GM12878 (cell line): ENCODE measurements at regions not wholly inside any gene's neighbourhood (a gene's known extent, or its start where the extent isn't known, plus 50 kb on each side); places are given as distances from the start of the nearest gene placed in this dataset.

Source experiments
- ATAC-seq: fragments of 200-7000 bp; cut with Tn5 transposase; 3 replicates; pipeline ENCODE4 v1.9.1; 2020; ENCODE audit warnings: mild to moderate bottlenecking, moderate library complexity
- BruUV-seq: library from RNA; stranded (reverse); fragments of 400-500 nt; replicated peaks from 2 replicates; lab custom pipeline; 2021; lab: Mats Ljungman, UMichigan
- CTCF ChIA-PET: fragments of 300-600 bp; sonication (Branson Sonifier 250); formaldehyde crosslinking; extraction: SDS; loops from one replicate; lab custom pipeline; 2021; ENCODE audit warnings: inconsistent platforms; lab: Yijun Ruan, JAX
- POLR2A ChIA-PET: fragments of 350-600 bp; formaldehyde crosslinking; extraction: SDS; loops from one replicate; lab custom pipeline; 2021; ENCODE audit warnings: inconsistent platforms; lab: Charles Lee
- RAD21 ChIA-PET: fragments of 300-600 bp; sonication (Branson Sonifier 250); formaldehyde crosslinking; loops from one replicate; lab custom pipeline; 2023; ENCODE audit warnings: antibody characterized with exemption; ENCODE audit not compliant: unreplicated experiment; lab: Charles Lee
- SMC1A ChIA-PET: fragments of 300-600 bp; sonication (Branson Sonifier 250); formaldehyde crosslinking; loops from one replicate; lab custom pipeline; 2023; ENCODE audit not compliant: unreplicated experiment, uncharacterized antibody; lab: Charles Lee
- DNase-seq: peaks from one replicate; pipeline ENCODE4 v3.0.0-alpha.2; 2011; ENCODE audit warnings: low read depth, low spot score
- FAIRE-seq: peaks from 3 replicates; lab custom pipeline; 2011; peaks lifted over from hg19 to GRCh38; lab: Jason Lieb, UNC
- H2AFZ ChIP-seq: 2 replicates; pipeline ENCODE4 v1.6.0; 2011; ENCODE audit warnings: low read depth, low read length, control low read depth; ENCODE audit not compliant: control insufficient read depth
- H3K27ac ChIP-seq: 2 replicates; pipeline ENCODE4 v1.5.1; 2011; ENCODE audit warnings: control low read depth; ENCODE audit not compliant: control insufficient read depth, insufficient read depth
- H3K27me3 ChIP-seq, 2 experiments: replicated peaks in 1 of 2; 2 replicates each; pipeline versions ENCODE4 v1.6.0 to v1.6.1; 2011; ENCODE audit warnings: low read length in 1 of 2; ENCODE audit not compliant: control insufficient read depth in 2 of 2, insufficient read depth in 2 of 2
- H3K36me3 ChIP-seq, 2 experiments: 2 replicates each; pipeline ENCODE4 v1.5.1; 2011; ENCODE audit warnings: low read length in 1 of 2; ENCODE audit not compliant: control insufficient read depth in 2 of 2, insufficient read depth in 2 of 2
- H3K4me1 ChIP-seq: 2 replicates; pipeline ENCODE4 v1.6.1; 2011; ENCODE audit warnings: mild to moderate bottlenecking, low read length, moderate library complexity, mixed read lengths; ENCODE audit not compliant: control insufficient read depth, insufficient read depth
- H3K4me2 ChIP-seq: 2 replicates; pipeline ENCODE4 v1.6.0; 2011; ENCODE audit warnings: control low read depth; ENCODE audit not compliant: control insufficient read depth, insufficient read depth
- H3K4me3 ChIP-seq: fragments of 200-600 bp; sonication (generic); 2 replicates; pipeline ENCODE4 v1.5.1; 2016
- H3K79me2 ChIP-seq: 2 replicates; pipeline ENCODE4 v1.6.0; 2011; ENCODE audit warnings: low read length; ENCODE audit not compliant: control insufficient read depth, insufficient read depth
- H3K9ac ChIP-seq: 2 replicates; pipeline ENCODE4 v1.8.0; 2011; ENCODE audit warnings: low read length, control low read depth, mixed read lengths; ENCODE audit not compliant: control insufficient read depth, insufficient read depth
- H3K9me3 ChIP-seq: replicated peaks from 3 replicates; pipeline ENCODE4 v1.5.1; 2011; ENCODE audit warnings: mild to moderate bottlenecking, low read length; ENCODE audit not compliant: control insufficient read depth, insufficient read depth
- H4K20me1 ChIP-seq: 2 replicates; pipeline ENCODE4 v1.6.0; 2011; ENCODE audit not compliant: control insufficient read depth, insufficient read depth
- EED ChIP-seq: sonication (generic); IDR thresholded peaks from 2 replicates; pipeline ENCODE4 v1.6.1; 2016; ENCODE audit warnings: antibody characterized with exemption, low read depth
- EP300 ChIP-seq, 2 experiments: fragments of 150-350 bp in 1 of 2; IDR thresholded peaks; 2 replicates each; pipeline ENCODE4 v1.6.1; 2011 to 2012; ENCODE audit warnings: low read depth in 2 of 2, low read length in 2 of 2, borderline replicate concordance in 1 of 2, improper control_type of control experiment in 1 of 2, inconsistent platforms in 1 of 2; ENCODE audit not compliant: control insufficient read depth in 1 of 2
- IKZF1 ChIP-seq: fragments of 450-650 bp; conservative IDR thresholded peaks from 2 replicates; pipeline ENCODE4 v1.6.1; 2017; ENCODE audit warnings: antibody characterized with exemption, mild to moderate bottlenecking
- LARP7 ChIP-seq: fragments of 450-650 bp; IDR thresholded peaks from 2 replicates; pipeline ENCODE4 v1.6.1; 2017; ENCODE audit warnings: mild to moderate bottlenecking
- MAX ChIP-seq: IDR thresholded peaks from 2 replicates; pipeline ENCODE4 v1.6.1; 2012; ENCODE audit warnings: low read depth, low read length, improper control_type of control experiment
- MYC ChIP-seq: IDR thresholded peaks from 2 replicates; pipeline ENCODE4 v1.6.1; 2011; ENCODE audit warnings: mild to moderate bottlenecking, low read length, moderate library complexity, inconsistent platforms; ENCODE audit not compliant: insufficient read depth, insufficient replicate concordance, insufficient read length, severe bottlenecking
- NFIC ChIP-seq: IDR thresholded peaks from 2 replicates; pipeline ENCODE4 v1.6.1; 2012; ENCODE audit warnings: low read depth, mild to moderate bottlenecking, inconsistent platforms, low read length, moderate library complexity
- NFYA ChIP-seq: IDR thresholded peaks from 2 replicates; pipeline ENCODE4 v1.6.1; 2011; ENCODE audit warnings: low read depth, mild to moderate bottlenecking, low read length, improper control_type of control experiment, borderline replicate concordance
- NKRF ChIP-seq: fragments of 450-650 bp; conservative IDR thresholded peaks from 2 replicates; pipeline ENCODE4 v1.6.1; 2017; ENCODE audit warnings: mild to moderate bottlenecking, moderate library complexity
- RCOR1 ChIP-seq: conservative IDR thresholded peaks from 2 replicates; pipeline ENCODE4 v1.6.1; 2012; ENCODE audit warnings: low read depth, low read length, improper control_type of control experiment
- SKIL ChIP-seq: fragments of 450-650 bp; IDR thresholded peaks from 2 replicates; pipeline ENCODE4 v1.6.1; 2017; ENCODE audit warnings: mild to moderate bottlenecking, low read depth, inconsistent platforms; ENCODE audit not compliant: poor library complexity, severe bottlenecking
- ZNF207 ChIP-seq: fragments of 450-650 bp; IDR thresholded peaks from 2 replicates; pipeline ENCODE4 v1.6.1; 2014; ENCODE audit warnings: antibody characterized with exemption, mild to moderate bottlenecking, borderline replicate concordance
- WGBS: methylation state at CpG from one replicate; pipeline ENCODE4 v1.1.6; 2016; ENCODE audit warnings: low lambda C conversion rate; ENCODE audit not compliant: insufficient replicate concordance, insufficient coverage; ENCODE audit errors: missing lambda C conversion rate; 5-methylcytosine and 5-hydroxymethylcytosine counted together
- in situ Hi-C: fragments of 300-500 bp; cut with MboI; formaldehyde crosslinking; loops from 9 replicates; pipeline ENCODE4 v1.14.3; 2018; ENCODE audit warnings: mixed read lengths
- intact Hi-C: fragments of 100-400 bp; cut with micrococcal nuclease; formaldehyde crosslinking; loops from one replicate; pipeline ENCODE4 v1.14.2; 2022; ENCODE audit not compliant: unreplicated experiment
- TF ChIP-seq, protein P1 (sequence below): fragments of 450-650 bp; IDR thresholded peaks from 2 replicates; pipeline ENCODE4 v1.6.1; 2018; ENCODE audit warnings: mild to moderate bottlenecking, low read depth, moderate library complexity; ENCODE audit not compliant: partially characterized antibody

- no peak overlapping the region for H3K27ac ChIP-seq
- no peak overlapping the region for H3K9ac ChIP-seq
- H3K27me3 ChIP-seq, result peaks cover 1 to 2% of the 10 kb centered on the region in 2 experiments; a peak in 2 of 4 replicates
- POLR2A ChIA-PET, result no interaction called here
- H3K79me2 ChIP-seq, result no peaks in the 10 kb centered on the region
- no peaks in the 10 kb centered on the region for H3K36me3 ChIP-seq
- no peak overlapping the region for H3K4me2 ChIP-seq
- SMC1A ChIA-PET, result no interaction called here
- no peaks in the 10 kb centered on the region for H4K20me1 ChIP-seq
- in situ Hi-C loops (no loop called here), intact Hi-C loops (no loop called here)
- TF ChIP-seq ZNF207 (no peak), NFIC (no peak), EED (no peak), SKIL (no peak), EP300 (IDR thresholded peaks at IDR 0.05; ENCODE audit: borderline replicate concordance in 1 of 2, control insufficient read depth in 1 of 2, low read depth in 2 of 2, low read length in 2 of 2) (no peak), MAX (no peak), NKRF (no peak), LARP7 (no peak), IKZF1 (no peak), RCOR1 (no peak), MYC (no peak), NFYA (no peak)
- TF ChIP-seq, protein P1, sequence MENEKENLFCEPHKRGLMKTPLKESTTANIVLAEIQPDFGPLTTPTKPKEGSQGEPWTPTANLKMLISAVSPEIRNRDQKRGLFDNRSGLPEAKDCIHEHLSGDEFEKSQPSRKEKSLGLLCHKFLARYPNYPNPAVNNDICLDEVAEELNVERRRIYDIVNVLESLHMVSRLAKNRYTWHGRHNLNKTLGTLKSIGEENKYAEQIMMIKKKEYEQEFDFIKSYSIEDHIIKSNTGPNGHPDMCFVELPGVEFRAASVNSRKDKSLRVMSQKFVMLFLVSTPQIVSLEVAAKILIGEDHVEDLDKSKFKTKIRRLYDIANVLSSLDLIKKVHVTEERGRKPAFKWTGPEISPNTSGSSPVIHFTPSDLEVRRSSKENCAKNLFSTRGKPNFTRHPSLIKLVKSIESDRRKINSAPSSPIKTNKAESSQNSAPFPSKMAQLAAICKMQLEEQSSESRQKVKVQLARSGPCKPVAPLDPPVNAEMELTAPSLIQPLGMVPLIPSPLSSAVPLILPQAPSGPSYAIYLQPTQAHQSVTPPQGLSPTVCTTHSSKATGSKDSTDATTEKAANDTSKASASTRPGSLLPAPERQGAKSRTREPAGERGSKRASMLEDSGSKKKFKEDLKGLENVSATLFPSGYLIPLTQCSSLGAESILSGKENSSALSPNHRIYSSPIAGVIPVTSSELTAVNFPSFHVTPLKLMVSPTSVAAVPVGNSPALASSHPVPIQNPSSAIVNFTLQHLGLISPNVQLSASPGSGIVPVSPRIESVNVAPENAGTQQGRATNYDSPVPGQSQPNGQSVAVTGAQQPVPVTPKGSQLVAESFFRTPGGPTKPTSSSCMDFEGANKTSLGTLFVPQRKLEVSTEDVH, result no peak
- FAIRE-seq (no peak), DNase-seq (no peak), ATAC-seq (no peak)
- RAD21 ChIA-PET, result no interaction called here
- no peaks in the 10 kb centered on the region for H3K9me3 ChIP-seq
- CTCF ChIA-PET, result no interaction called here
- 22% methylated on average over 5 of the region's 5 CpGs for WGBS
- H3K4me1 ChIP-seq, result no peaks in the 10 kb centered on the region
- no TSS peak for BruUV-seq
- H2AFZ ChIP-seq, result no peak overlapping the region
- H3K4me3 ChIP-seq, result no peak overlapping the region
Observed at GRCh38 chr15:52876991-52877663, 87.0 kb upstream of the ONECUT1 start.
